ENCODE measurements at regions not wholly inside any gene's neighbourhood (a gene's known extent, or its start where the extent isn't known, plus 50 kb on each side); places are given as distances from the start of the nearest gene placed in this dataset.

DNA sequence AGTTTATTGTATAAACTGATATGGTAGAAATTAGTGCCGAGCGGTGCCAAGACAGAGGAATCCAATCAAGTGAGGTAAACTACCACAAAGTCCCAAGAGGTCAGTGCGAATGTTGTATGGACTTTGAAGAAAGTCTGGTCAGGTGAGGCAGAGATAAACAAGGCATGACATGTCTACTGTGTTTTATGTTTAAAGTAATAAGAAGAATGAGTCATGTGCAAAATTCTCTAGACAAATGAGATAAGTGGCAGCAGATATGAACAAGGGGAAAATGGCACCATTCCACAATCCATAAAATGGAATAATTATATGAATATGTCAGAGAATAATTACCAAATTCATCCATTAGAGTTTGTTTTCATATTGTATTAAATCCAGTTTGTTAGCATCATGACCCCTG is 364.1 kb upstream of the CCNH start:
- TF ChIP-seq, protein P1, sequence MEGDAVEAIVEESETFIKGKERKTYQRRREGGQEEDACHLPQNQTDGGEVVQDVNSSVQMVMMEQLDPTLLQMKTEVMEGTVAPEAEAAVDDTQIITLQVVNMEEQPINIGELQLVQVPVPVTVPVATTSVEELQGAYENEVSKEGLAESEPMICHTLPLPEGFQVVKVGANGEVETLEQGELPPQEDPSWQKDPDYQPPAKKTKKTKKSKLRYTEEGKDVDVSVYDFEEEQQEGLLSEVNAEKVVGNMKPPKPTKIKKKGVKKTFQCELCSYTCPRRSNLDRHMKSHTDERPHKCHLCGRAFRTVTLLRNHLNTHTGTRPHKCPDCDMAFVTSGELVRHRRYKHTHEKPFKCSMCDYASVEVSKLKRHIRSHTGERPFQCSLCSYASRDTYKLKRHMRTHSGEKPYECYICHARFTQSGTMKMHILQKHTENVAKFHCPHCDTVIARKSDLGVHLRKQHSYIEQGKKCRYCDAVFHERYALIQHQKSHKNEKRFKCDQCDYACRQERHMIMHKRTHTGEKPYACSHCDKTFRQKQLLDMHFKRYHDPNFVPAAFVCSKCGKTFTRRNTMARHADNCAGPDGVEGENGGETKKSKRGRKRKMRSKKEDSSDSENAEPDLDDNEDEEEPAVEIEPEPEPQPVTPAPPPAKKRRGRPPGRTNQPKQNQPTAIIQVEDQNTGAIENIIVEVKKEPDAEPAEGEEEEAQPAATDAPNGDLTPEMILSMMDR (IDR thresholded peaks at IDR 0.05) = no peak
- TF ChIP-seq EZH2 (IDR thresholded peaks at IDR 0.05; ENCODE audit: borderline replicate concordance, insufficient read depth, low read depth, low read length, poor library complexity, severe bottlenecking) = no peak

Measured in B cell (primary cell).